Eye (tissue), 1 donor: ENCODE measurements at regions not wholly inside any gene's neighbourhood (a gene's known extent, or its start where the extent isn't known, plus 50 kb on each side); places are given as distances from the start of the nearest gene placed in this dataset.
"Not testable (repeated sequence)": the region's sequence is repeated elsewhere in the genome, so short reads cannot be mapped to it uniquely, and the experiment has no call there.

ENCODE experiments used
- DNase-seq: peaks from one replicate; pipeline ENCODE4 v3.0.0-alpha.2; 2015

GRCh38 chr11:106152013-106152412 lies 74.6 kb downstream of the AASDHPPT start:
- peak; percentile 4 for DNase-seq

DNA sequence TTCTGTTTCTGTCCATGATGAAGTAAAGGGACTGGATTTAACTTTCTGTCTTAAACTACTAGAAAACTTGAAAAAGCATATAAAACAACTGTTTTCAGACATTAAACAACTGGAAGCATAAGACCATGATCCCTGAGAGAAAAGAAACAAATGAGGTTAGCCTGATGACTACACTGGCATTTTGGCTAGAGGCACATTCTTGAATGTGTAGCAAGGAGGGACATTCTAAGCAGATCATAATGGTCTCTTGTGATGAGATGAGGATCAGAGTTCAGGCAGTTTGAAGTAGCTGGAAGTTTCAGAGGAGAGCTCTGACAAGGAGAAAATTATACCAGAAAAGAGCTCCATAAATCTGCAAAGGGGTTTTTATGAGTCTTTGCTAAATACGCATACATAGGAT lies 75.4 kb downstream of the AASDHPPT start:
- peak; percentile 8 for DNase-seq

- peak; percentile 82 for DNase-seq
Observed at GRCh38 chr11:106156290-106156937, 79.0 kb downstream of the AASDHPPT start.

- DNase-seq, result no peak
Observed at GRCh38 chr11:106158406-106158805, 80.9 kb downstream of the AASDHPPT start.

- no peak for DNase-seq
Observed at GRCh38 chr11:106159836-106160235, 82.4 kb downstream of the AASDHPPT start.

- no peak for DNase-seq
Observed at GRCh38 chr11:106160494-106160893, 83.0 kb downstream of the AASDHPPT start.

DNA sequence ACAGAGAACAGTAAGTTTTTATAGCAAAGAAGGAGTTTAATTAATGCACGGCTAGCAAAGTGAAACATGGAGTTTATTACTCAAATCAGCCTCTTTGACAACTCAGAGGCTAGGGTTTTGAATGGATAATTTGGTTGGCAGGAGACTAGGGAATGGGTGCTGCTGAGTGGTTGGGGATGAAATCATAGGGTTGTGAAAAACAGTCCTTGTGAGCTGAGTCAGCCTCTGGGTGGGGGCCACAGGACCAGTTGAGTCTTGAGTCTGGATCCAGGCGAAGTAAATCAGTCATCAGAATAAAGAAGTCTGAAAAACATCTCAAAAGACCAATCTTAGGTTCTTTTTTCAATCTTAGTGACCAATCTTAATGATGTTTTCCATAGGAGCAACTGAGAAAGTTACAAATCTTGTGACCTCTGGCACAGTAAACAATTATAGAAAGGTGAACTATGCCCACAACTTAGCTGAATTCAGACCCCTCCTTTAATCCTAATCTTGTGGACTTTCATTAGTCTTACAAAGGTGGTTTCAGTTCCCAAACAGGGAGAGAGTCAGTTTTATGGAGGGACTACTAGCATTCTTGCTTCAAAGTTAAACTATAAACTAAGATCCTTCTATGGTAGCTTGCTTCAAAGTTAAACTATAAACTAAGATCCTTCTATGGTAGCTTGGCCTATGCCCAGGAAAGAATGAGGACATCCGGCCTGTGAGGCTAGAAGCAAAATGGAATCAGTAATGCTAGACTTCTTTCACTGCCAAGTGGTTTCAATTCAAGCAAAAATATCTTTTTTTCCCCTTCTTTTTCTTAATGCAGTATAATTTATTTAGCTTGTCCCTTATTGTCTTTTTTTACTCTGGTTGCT lies 84.5 kb downstream of the AASDHPPT start:
- peak; percentile 6 for DNase-seq

- DNase-seq, result no peak
Observed at GRCh38 chr11:106167085-106167484, 89.6 kb downstream of the AASDHPPT start.

GRCh38 chr11:106172386-106172991 lies 95.0 kb downstream of the AASDHPPT start:
- peak; percentile 83 for DNase-seq

DNA sequence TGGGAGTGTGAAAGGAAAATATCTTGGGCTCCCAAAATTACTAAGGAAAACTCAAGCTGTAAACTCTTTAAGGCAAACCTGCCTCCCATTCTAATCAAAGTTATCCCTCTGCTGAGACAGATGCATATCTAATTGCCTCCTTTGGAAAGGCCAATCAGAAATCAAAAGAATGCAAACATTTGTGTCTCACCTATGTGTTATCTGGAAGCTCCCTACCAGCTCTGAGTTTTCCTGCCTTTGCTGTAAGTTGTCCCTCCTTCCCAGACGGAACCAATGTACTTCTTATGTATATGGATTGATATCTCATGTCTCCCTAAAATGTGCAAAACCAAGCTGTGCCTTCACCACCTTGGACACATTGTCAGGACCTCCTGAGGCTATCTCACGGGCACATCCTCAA lies 95.8 kb downstream of the AASDHPPT start:
- no peak for DNase-seq

- DNase-seq, result not testable (repeated sequence)
Observed at GRCh38 chr11:106174003-106174402, 96.5 kb downstream of the AASDHPPT start.

DNA sequence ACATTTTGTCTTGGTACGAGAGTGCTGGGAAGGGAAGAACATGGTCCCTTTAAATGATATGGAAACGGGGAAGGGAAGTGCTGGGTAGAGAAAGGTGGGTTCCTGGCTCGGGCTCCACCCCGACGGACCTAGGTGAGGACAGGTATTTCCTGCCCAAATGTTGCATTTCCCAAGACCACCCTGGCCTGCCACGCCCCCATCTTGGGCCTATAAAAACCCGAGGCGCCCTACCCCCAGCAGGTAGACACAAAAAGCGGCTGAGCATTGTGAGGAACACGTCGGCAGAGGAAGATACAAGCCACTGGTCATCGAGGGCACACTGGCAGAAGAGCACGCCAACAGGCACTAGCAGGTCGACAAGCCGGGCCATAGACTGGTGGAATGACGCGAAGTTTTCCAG lies 99.4 kb downstream of the AASDHPPT start:
- DNase-seq, result no peak

DNA sequence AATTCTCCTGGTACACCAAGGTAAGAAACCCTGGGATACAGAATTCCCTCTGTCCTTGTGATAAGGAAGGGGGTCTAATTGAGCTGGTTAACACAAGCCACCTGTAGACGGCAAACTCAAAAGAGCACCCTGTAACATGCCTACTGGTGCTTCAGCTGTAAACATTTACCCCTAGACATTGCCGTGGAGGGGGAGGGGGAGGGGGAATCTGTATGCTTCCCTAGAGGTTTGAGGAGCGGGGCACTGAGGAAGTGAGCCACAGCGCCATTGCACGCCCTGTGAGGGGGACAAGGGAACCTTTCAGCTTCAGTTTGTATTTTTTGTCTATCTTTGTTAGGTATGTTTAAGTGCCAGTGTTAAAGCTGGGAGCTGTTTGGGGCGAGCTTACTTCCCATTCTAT lies 99.8 kb downstream of the AASDHPPT start:
- no peak for DNase-seq

GRCh38 chr11:106178361-106178760 lies 100.9 kb downstream of the AASDHPPT start:
- DNase-seq, result no peak

GRCh38 chr11:106179048-106179447 lies 101.6 kb downstream of the AASDHPPT start:
- DNase-seq, result no peak

DNA sequence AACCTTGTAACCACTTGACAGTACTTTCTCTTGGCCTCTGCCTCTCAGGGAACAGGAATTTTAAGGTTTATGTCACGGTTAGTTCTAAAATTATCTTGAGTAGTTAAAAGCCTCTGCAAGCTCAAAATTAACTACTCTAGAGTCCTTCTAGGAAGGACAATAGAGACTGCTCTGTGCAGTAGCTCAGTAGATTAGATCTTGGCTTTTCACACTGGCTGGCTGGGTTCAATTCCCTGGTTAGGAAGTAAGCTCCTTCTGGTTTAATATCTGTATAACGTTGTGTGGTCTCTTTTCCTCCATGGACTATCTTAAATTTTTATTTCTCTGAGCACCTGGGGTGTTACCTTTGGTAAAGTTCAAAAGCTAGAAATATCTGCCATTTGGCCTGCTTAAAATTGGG lies 109.2 kb downstream of the AASDHPPT start:
- no peak for DNase-seq

DNA sequence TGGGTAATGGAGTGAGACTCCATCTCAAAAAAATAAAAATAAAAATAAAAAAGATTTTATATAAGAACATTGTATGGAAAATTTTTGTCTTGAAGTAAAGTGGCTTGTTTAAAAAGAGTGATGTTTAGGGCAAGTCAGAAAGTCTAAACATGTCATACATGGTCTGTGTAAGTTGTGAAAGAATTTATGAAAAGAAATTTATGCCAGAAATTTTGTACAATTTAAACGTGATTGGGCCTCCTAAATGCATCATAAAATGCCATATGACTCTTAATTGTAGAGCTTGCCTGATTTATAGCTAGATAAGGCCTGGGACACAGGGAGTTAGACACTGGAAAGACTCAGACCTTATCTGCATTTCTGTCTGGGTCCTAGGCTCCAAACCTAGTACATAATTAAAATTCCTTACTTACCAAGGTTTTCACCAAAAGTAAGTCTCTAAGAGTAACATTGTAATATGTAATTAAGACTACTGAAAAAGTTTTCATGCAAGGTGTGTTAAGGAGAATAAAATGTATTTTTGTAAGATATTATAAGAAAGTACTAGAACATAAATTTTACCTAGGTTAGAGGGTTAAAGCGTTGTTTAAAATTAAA lies 110.5 kb downstream of the AASDHPPT start:
- no peak for DNase-seq

- DNase-seq, result no peak
Observed at GRCh38 chr11:106193956-106194355, 116.5 kb downstream of the AASDHPPT start.

- no peak for DNase-seq
Observed at GRCh38 chr11:106197438-106197837, 120.0 kb downstream of the AASDHPPT start.

- DNase-seq, result no peak
Observed at GRCh38 chr11:106202935-106203620, 125.6 kb downstream of the AASDHPPT start.

DNA sequence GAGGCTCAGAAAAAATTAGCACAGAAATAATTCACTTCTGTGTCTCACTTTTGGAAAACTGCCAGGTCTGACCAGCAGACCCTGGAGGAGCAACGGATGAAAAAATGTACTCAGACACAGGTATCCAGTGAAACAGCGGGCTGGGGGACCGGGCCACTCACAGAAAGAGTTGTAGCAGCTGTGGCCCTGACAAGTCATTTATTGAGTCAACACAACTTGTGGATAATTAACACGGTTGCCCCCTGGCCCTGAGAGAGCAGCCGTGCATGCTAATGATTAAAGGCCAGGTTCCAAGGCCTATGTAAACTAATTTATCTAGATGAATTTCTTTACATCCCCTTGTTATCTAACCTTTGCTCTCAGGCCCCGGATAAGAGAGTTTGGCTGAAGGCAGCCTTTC lies 131.3 kb downstream of the AASDHPPT start:
- DNase-seq, result no peak

GRCh38 chr11:106212081-106212480 lies 134.6 kb downstream of the AASDHPPT start:
- DNase-seq, result no peak

GRCh38 chr11:106216281-106216680 lies 138.8 kb downstream of the AASDHPPT start:
- no peak for DNase-seq
